MCF 10A (cell line): ENCODE measurements at regions not wholly inside any gene's neighbourhood (a gene's known extent, or its start where the extent isn't known, plus 50 kb on each side); places are given as distances from the start of the nearest gene placed in this dataset.

Experiments
- BruUV-seq: library from RNA; stranded (reverse); fragments of 400-500 nt; replicated peaks from 2 replicates; lab custom pipeline; 2021; lab: Mats Ljungman, UMichigan
- CTCF ChIA-PET: fragments of 300-600 bp; sonication (Branson Sonifier 250); formaldehyde crosslinking; extraction: SDS; loops from one replicate; lab custom pipeline; 2021; ENCODE audit warnings: antibody characterized with exemption, inconsistent platforms; lab: Yijun Ruan, JAX
- POLR2A ChIA-PET: fragments of 300-600, 350-650 bp; sonication (Branson Sonifier 250); formaldehyde crosslinking; extraction: SDS; loops from one replicate; lab custom pipeline; 2020; ENCODE audit warnings: antibody characterized with exemption, inconsistent platforms; lab: Yijun Ruan, JAX
- DNase-seq: peaks from one replicate; pipeline ENCODE4 v3.0.0-alpha.2; 2018; ENCODE audit not compliant: unreplicated experiment
- H3K27ac Mint-ChIP-seq: one replicate; pipeline ENCODE4 v1.8.0; 2022; ENCODE audit warnings: mild to moderate bottlenecking, low read depth, mixed read lengths; ENCODE audit not compliant: unreplicated experiment
- H3K27me3 Mint-ChIP-seq: one replicate; pipeline ENCODE4 v1.8.0; 2022; ENCODE audit warnings: mixed read lengths; ENCODE audit not compliant: insufficient read depth, unreplicated experiment
- H3K36me3 Mint-ChIP-seq: one replicate; pipeline ENCODE4 v1.8.0; 2022; ENCODE audit warnings: mild to moderate bottlenecking, moderate library complexity, mixed read lengths; ENCODE audit not compliant: insufficient read depth, unreplicated experiment
- H3K4me1 Mint-ChIP-seq: one replicate; pipeline ENCODE4 v1.8.0; 2022; ENCODE audit warnings: mixed read lengths; ENCODE audit not compliant: insufficient read depth, unreplicated experiment
- H3K4me3 Mint-ChIP-seq: one replicate; pipeline ENCODE4 v1.8.0; 2022; ENCODE audit warnings: mild to moderate bottlenecking, moderate library complexity, mixed read lengths; ENCODE audit not compliant: unreplicated experiment
- H3K9me3 Mint-ChIP-seq: one replicate; pipeline ENCODE4 v1.8.0; 2022; ENCODE audit warnings: mixed read lengths; ENCODE audit not compliant: unreplicated experiment
- CTCF ChIP-seq: fragments of 200-600 bp; IDR thresholded peaks from one replicate; pipeline ENCODE4 v1.8.0; 2022; ENCODE audit warnings: antibody characterized with exemption, mild to moderate bottlenecking; ENCODE audit not compliant: unreplicated experiment
- intact Hi-C: fragments of 100-400 bp; cut with micrococcal nuclease; formaldehyde crosslinking; loops from 2 replicates; pipeline ENCODE4 v1.14.1; 2022

GRCh38 chr22:48362721-48363404 lies 1464.8 kb downstream of the BRD1 start:
- Mint-ChIP-seq H3K9me3 (no peaks in the 10 kb centered on the region), H3K4me3 (no peak overlapping the region), H3K4me1 (no peaks in the 10 kb centered on the region), H3K27ac (no peak overlapping the region), H3K27me3 (no peaks in the 10 kb centered on the region), H3K36me3 (no peaks in the 10 kb centered on the region)
- TF ChIP-seq CTCF, result no peak
- BruUV-seq, result no TSS peak
- ChIA-PET CTCF (no interaction called here), POLR2A (no interaction called here)
- intact Hi-C loops, result no loop called here
- DNase-seq, result no peak

- Mint-ChIP-seq H3K27me3 (no peaks in the 10 kb centered on the region), H3K9me3 (peaks cover 7% of the 10 kb centered on the region), H3K4me1 (no peaks in the 10 kb centered on the region), H3K4me3 (no peak overlapping the region), H3K27ac (no peak overlapping the region), H3K36me3 (no peaks in the 10 kb centered on the region)
- TF ChIP-seq CTCF, result no peak
- BruUV-seq, result no TSS peak
- DNase-seq, result no peak
- intact Hi-C loops, result no loop called here
- POLR2A ChIA-PET, result no interaction called here
- CTCF ChIA-PET, result no interaction called here
These were observed 1466.5 kb downstream of the BRD1 start for GRCh38 chr22:48361099-48361639.

GRCh38 chr22:48359613-48359965 lies 1468.1 kb downstream of the BRD1 start:
- no peak for DNase-seq
- Mint-ChIP-seq H3K4me3 (no peak overlapping the region), H3K36me3 (no peaks in the 10 kb centered on the region), H3K4me1 (no peaks in the 10 kb centered on the region), H3K27me3 (no peaks in the 10 kb centered on the region), H3K9me3 (peaks cover 15% of the 10 kb centered on the region), H3K27ac (no peak overlapping the region)
- CTCF ChIA-PET, result no interaction called here
- intact Hi-C loops, result no loop called here
- no TSS peak for BruUV-seq
- TF ChIP-seq CTCF, result no peak
- POLR2A ChIA-PET, result no interaction called here

- no peak for DNase-seq
- Mint-ChIP-seq H3K27me3 (no peaks in the 10 kb centered on the region), H3K27ac (no peak overlapping the region), H3K9me3 (peaks cover 19% of the 10 kb centered on the region), H3K36me3 (no peaks in the 10 kb centered on the region), H3K4me3 (no peak overlapping the region), H3K4me1 (no peaks in the 10 kb centered on the region)
- BruUV-seq, result no TSS peak
- intact Hi-C loops, result no loop called here
- no peak for TF ChIP-seq CTCF
- POLR2A ChIA-PET, result no interaction called here
- CTCF ChIA-PET, result no interaction called here
These were observed 1468.6 kb downstream of the BRD1 start for GRCh38 chr22:48358886-48359612.
